Natural killer cell (primary cell): ENCODE measurements at regions not wholly inside any gene's neighbourhood (a gene's known extent, or its start where the extent isn't known, plus 50 kb on each side); places are given as distances from the start of the nearest gene placed in this dataset.

Experiments
- ATAC-seq, 3 donors: fragments of 150-1000 bp in 2 of 3; fragments of 200-7000 bp in 1 of 3; cut with Tn5 transposase; 1 replicate in 1 of 3; 2 replicates in 2 of 3; pipeline ENCODE4 v1.10.0; 2021; ENCODE audit warnings: mild to moderate bottlenecking in 2 of 3, moderate library complexity in 2 of 3
- DNase-seq, 2 donors: peaks; one replicate each; pipeline versions ENCODE4 v3.0.0 to v3.0.0-alpha.2; 2013 to 2021; ENCODE audit warnings: mixed read lengths in 1 of 2
- H3K27ac ChIP-seq: one replicate; pipeline ENCODE4 v1.5.1; 2013; ENCODE audit warnings: mild to moderate bottlenecking, low read length
- H3K27me3 ChIP-seq: one replicate; pipeline ENCODE4 v1.6.1; 2013; ENCODE audit warnings: low read length; ENCODE audit not compliant: control insufficient read depth, insufficient read depth
- H3K36me3 ChIP-seq: one replicate; pipeline ENCODE4 v1.6.1; 2013; ENCODE audit warnings: low read length; ENCODE audit not compliant: control insufficient read depth, insufficient read depth
- H3K4me1 ChIP-seq: one replicate; pipeline ENCODE4 v1.6.1; 2013; ENCODE audit warnings: low read length; ENCODE audit not compliant: control insufficient read depth, insufficient read depth
- H3K4me3 ChIP-seq: one replicate; pipeline ENCODE4 v1.5.1; 2013; ENCODE audit warnings: low read length
- H3K9me3 ChIP-seq: one replicate; pipeline ENCODE4 v1.6.1; 2013; ENCODE audit warnings: low read length; ENCODE audit not compliant: control insufficient read depth, insufficient read depth
- H3K27ac Mint-ChIP-seq, 2 donors: one replicate each; pipeline ENCODE4 v1.8.0; 2022; ENCODE audit warnings: mild to moderate bottlenecking in 2 of 2, mixed read lengths in 2 of 2, moderate library complexity in 1 of 2
- H3K27me3 Mint-ChIP-seq, 2 donors: one replicate each; pipeline ENCODE4 v1.8.0; 2022; ENCODE audit warnings: low read depth in 2 of 2, mixed read lengths in 2 of 2
- H3K36me3 Mint-ChIP-seq: one replicate; pipeline ENCODE4 v1.8.0; 2022; ENCODE audit warnings: mixed read lengths
- H3K4me1 Mint-ChIP-seq, 2 donors: one replicate each; pipeline ENCODE4 v1.8.0; 2022; ENCODE audit warnings: mixed read lengths in 2 of 2
- H3K4me3 Mint-ChIP-seq: one replicate; pipeline ENCODE4 v1.8.0; 2022; ENCODE audit warnings: mild to moderate bottlenecking, moderate library complexity, mixed read lengths
- H3K9me3 Mint-ChIP-seq, 2 donors: one replicate each; pipeline ENCODE4 v1.8.0; 2022; ENCODE audit warnings: mixed read lengths in 2 of 2
- WGBS: methylation state at CpG from one replicate; pipeline ENCODE4 v1.1.7; 2013; ENCODE audit warnings: missing lambda C conversion rate; ENCODE audit not compliant: insufficient coverage; 5-methylcytosine and 5-hydroxymethylcytosine counted together
- intact Hi-C: fragments of 100-400 bp; cut with micrococcal nuclease; formaldehyde crosslinking; loops from one replicate; pipeline ENCODE4 v1.14.2; 2022
- TF ChIP-seq, protein P1 (sequence below): fragments of 200-600 bp; IDR thresholded peaks from one replicate; pipeline ENCODE4 v1.8.0; 2022; ENCODE audit warnings: antibody characterized with exemption

DNA sequence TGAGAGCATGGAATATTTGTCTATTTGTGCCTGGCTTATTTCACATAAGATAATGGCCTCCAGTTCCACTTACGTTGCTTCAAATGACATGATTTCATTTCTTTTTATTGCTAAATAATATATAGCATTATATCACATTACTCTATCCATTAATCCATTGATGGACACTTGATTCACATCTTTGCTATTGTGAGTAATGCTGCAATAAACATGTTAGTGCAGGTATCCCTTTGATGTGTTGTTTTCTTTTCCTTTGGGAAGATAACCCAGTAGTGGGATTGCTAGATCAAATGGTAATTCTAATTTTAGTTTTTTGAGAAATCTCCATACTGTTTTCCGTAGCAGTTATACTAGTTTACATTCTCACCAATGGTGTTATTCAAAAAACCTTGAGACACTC lies 1343.3 kb upstream of the TMEFF2 start:
- Histone ChIP-seq H3K4me3 (no peak overlapping the region), H3K27ac (no peak overlapping the region), H3K36me3 (no peaks in the 10 kb centered on the region), H3K9me3 (no peaks in the 10 kb centered on the region), H3K27me3 (no peaks in the 10 kb centered on the region), H3K4me1 (no peaks in the 10 kb centered on the region)
- Mint-ChIP-seq H3K4me3 (no peak overlapping the region), H3K36me3 (no peaks in the 10 kb centered on the region), H3K27me3 (no peaks in the 10 kb centered on the region), H3K27ac (no peak overlapping the region), H3K9me3 (peaks cover 4 to 8% of the 10 kb centered on the region in 2 donors), H3K4me1 (no peaks in the 10 kb centered on the region)
- DNase-seq = no peak
- TF ChIP-seq, protein P1, sequence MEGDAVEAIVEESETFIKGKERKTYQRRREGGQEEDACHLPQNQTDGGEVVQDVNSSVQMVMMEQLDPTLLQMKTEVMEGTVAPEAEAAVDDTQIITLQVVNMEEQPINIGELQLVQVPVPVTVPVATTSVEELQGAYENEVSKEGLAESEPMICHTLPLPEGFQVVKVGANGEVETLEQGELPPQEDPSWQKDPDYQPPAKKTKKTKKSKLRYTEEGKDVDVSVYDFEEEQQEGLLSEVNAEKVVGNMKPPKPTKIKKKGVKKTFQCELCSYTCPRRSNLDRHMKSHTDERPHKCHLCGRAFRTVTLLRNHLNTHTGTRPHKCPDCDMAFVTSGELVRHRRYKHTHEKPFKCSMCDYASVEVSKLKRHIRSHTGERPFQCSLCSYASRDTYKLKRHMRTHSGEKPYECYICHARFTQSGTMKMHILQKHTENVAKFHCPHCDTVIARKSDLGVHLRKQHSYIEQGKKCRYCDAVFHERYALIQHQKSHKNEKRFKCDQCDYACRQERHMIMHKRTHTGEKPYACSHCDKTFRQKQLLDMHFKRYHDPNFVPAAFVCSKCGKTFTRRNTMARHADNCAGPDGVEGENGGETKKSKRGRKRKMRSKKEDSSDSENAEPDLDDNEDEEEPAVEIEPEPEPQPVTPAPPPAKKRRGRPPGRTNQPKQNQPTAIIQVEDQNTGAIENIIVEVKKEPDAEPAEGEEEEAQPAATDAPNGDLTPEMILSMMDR = no peak
- intact Hi-C loops = no loop called here
- 100% methylated on average over 1 of the region's 2 CpGs for WGBS
- no peak for ATAC-seq

DNA sequence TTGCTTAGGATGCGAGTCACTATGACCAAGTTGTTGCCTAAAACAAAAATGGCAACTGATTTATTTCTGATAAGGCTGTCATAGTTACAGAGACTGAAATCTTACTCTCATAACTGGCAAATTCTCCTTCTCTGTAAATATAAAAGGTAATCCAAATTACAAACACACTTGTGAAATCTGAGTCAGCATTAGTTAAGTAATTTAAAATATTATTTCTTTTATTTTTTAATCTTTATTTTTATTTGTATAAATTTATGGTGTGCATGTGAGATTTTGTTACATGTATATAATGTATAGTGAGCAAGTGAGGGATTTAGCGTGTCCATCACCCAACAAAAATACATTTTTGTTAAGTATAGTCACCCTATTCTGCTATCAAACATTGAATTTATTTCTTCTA lies 1342.8 kb upstream of the TMEFF2 start:
- Mint-ChIP-seq H3K9me3 (peaks cover 4 to 7% of the 10 kb centered on the region in 2 donors), H3K4me3 (no peak overlapping the region), H3K27me3 (no peaks in the 10 kb centered on the region), H3K36me3 (no peaks in the 10 kb centered on the region), H3K27ac (no peak overlapping the region), H3K4me1 (no peaks in the 10 kb centered on the region)
- intact Hi-C loops = no loop called here
- 100% methylated on average over 1 of the region's 2 CpGs for WGBS
- H3K4me3 ChIP-seq = no peak overlapping the region
- no peak overlapping the region for H3K27ac ChIP-seq
- H3K4me1 ChIP-seq = no peaks in the 10 kb centered on the region
- no peaks in the 10 kb centered on the region for H3K27me3 ChIP-seq
- no peak for DNase-seq
- no peak for ATAC-seq
- TF ChIP-seq, protein P1 = no peak
- H3K36me3 ChIP-seq = no peaks in the 10 kb centered on the region
- H3K9me3 ChIP-seq = no peaks in the 10 kb centered on the region

DNA sequence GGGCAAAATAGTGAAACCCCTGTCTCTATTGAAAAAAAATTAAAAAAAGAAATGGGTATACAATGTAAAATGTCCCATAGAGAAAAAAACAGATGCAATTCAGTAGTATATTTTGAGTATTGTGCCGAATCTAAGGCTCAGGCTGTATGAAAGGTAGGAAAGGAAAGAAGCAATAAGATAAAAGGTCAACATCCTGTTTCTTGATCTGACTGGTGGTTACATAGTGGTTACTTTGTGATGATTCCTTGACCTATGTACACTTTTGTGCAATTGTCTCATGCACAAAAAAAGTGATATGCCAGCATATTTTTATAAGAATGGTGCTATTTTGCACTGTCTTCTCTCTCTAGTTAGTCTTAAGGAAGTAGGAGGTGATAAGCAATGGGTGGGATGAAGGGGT lies 1333.7 kb upstream of the TMEFF2 start:
- intact Hi-C loops = no loop called here
- Histone ChIP-seq H3K27me3 (no peaks in the 10 kb centered on the region), H3K4me1 (peaks cover 3% of the 10 kb centered on the region), H3K4me3 (no peak overlapping the region), H3K36me3 (no peaks in the 10 kb centered on the region), H3K27ac (no peak overlapping the region), H3K9me3 (no peaks in the 10 kb centered on the region)
- Mint-ChIP-seq H3K36me3 (no peaks in the 10 kb centered on the region), H3K27me3 (no peaks in the 10 kb centered on the region), H3K4me3 (no peak overlapping the region), H3K4me1 (no peaks in the 10 kb centered on the region), H3K9me3 (peaks cover 7 to 11% of the 10 kb centered on the region in 2 donors), H3K27ac (no peak overlapping the region)
- TF ChIP-seq, protein P1 = no peak
- ATAC-seq (no peak), DNase-seq (no peak)
- 38% methylated on average over 1 of the region's 1 CpG for WGBS

DNA sequence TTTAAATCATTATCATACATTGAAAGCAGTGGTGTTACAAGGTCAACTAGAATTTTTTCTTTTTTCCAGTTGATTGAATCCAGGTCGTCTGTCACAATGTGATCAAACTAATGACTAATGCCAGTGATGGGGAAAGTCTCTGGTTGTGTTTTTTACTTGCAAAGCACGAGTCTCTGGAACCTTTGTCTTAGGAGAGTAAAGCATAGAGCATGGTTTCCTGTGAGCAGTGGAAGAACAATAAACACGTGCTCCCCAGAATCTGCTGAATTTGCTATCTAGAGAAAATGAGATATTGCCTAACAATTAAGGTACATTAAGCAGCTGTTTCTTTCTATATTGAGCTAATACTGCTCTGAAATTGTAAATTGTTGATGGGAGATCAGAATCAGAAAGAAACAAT lies 1332.4 kb upstream of the TMEFF2 start:
- Mint-ChIP-seq H3K27ac (no peak overlapping the region), H3K27me3 (no peaks in the 10 kb centered on the region), H3K9me3 (peaks cover 5 to 9% of the 10 kb centered on the region in 2 donors), H3K4me3 (no peak overlapping the region), H3K36me3 (no peaks in the 10 kb centered on the region), H3K4me1 (no peaks in the 10 kb centered on the region)
- H3K9me3 ChIP-seq = no peaks in the 10 kb centered on the region
- H3K36me3 ChIP-seq = no peaks in the 10 kb centered on the region
- DNase-seq (no peak), ATAC-seq (no peak)
- WGBS = 47% methylated on average over 3 of the region's 3 CpGs
- intact Hi-C loops = no loop called here
- TF ChIP-seq, protein P1 = no peak
- H3K27ac ChIP-seq = no peak overlapping the region
- no peaks in the 10 kb centered on the region for H3K27me3 ChIP-seq
- H3K4me3 ChIP-seq = no peak overlapping the region
- peaks cover 3% of the 10 kb centered on the region for H3K4me1 ChIP-seq
